ENCODE measurements at regions not wholly inside any gene's neighbourhood (a gene's known extent, or its start where the extent isn't known, plus 50 kb on each side); places are given as distances from the start of the nearest gene placed in this dataset.

GRCh38 chr3:66712210-66712609, 211.4 kb upstream of the LRIG1 start:
- Histone ChIP-seq H4K20me1 (replicated peaks; ENCODE audit: control insufficient read depth, extremely low read depth, insufficient read depth, low read length) (no peaks in the 10 kb centered on the region), H3K4me1 (ENCODE audit: control insufficient read depth, extremely low read depth, insufficient read depth, low read length) (no peaks in the 10 kb centered on the region), H2AFZ (ENCODE audit: low read depth, low read length) (no peak overlapping the region), H3K27ac (ENCODE audit: insufficient read depth, low read depth, low read length) (no peak overlapping the region), H3K9me3 (replicated peaks; ENCODE audit: control insufficient read depth, insufficient read depth, low read length) (no peaks in the 10 kb centered on the region), H3K36me3 (ENCODE audit: control insufficient read depth in 2 of 2, extremely low read depth in 1 of 2, insufficient read depth in 2 of 2, low read length in 2 of 2) (no peaks in the 10 kb centered on the region), H3K9ac (replicated peaks; ENCODE audit: extremely low read depth, insufficient read depth, low read length) (no peak overlapping the region), H3K4me2 (ENCODE audit: insufficient read depth, low read length) (no peak overlapping the region), H3K27me3 (ENCODE audit: control insufficient read depth in 2 of 2, insufficient read depth in 2 of 2, low read length in 2 of 2) (peaks cover 0 to 2% of the 10 kb centered on the region in 2 experiments), H3K79me2 (ENCODE audit: control insufficient read depth, insufficient read depth, low read length) (no peaks in the 10 kb centered on the region), H3K9me1 (replicated peaks; ENCODE audit: control insufficient read depth, extremely low read depth, insufficient read depth, low read length) (no peaks in the 10 kb centered on the region), H3K4me3 (replicated peaks in 1 of 3; ENCODE audit: insufficient read depth in 1 of 3, low read depth in 1 of 3, low read length in 3 of 3) (no peak overlapping the region)
- intact Hi-C loops (cut with micrococcal nuclease): no loop called here
- DNase-seq (ENCODE audit: low read depth, low spot score) (no peak), FAIRE-seq (no peak)
- no peak for TF ChIP-seq JUN (IDR thresholded peaks at IDR 0.05; ENCODE audit: borderline replicate concordance, insufficient read depth, insufficient read length, low read depth)
- TF ChIP-seq, protein P1, sequence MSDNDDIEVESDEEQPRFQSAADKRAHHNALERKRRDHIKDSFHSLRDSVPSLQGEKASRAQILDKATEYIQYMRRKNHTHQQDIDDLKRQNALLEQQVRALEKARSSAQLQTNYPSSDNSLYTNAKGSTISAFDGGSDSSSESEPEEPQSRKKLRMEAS (IDR thresholded peaks at IDR 0.05; ENCODE audit: insufficient read depth, insufficient read length): no peak
- TF ChIP-seq CTCF (IDR thresholded peaks at IDR 0.05; ENCODE audit: extremely low read depth in 1 of 2, insufficient read depth in 1 of 2, low read depth in 1 of 2, low read length in 2 of 2): no peak
- no peak for TF ChIP-seq POLR2AphosphoS5 (IDR thresholded peaks at IDR 0.05; ENCODE audit: insufficient read depth, low read depth, low read length)
- no peak for TF ChIP-seq GATA2 (IDR thresholded peaks at IDR 0.05; ENCODE audit: insufficient read depth, insufficient read length, low read depth, low read length)
- no peak for TF ChIP-seq MYC (IDR thresholded peaks at IDR 0.05; ENCODE audit: low read depth, low read length)
- TF ChIP-seq POLR2A (IDR thresholded peaks at IDR 0.05; ENCODE audit: low read depth, low read length): no peak
- no peak for TF ChIP-seq FOS (IDR thresholded peaks at IDR 0.05; ENCODE audit: borderline replicate concordance, insufficient read depth, low read length)
- no peak for TF ChIP-seq EZH2 (IDR thresholded peaks at IDR 0.05; ENCODE audit: borderline replicate concordance, low read depth, low read length, severe bottlenecking)
- no TSS peak for BruUV-seq (replicated peaks)
- dilution Hi-C loops (cut with MboI; ENCODE audit: extremely low pct_ligation_motif_present, low sequenced_read_pairs): no loop called here
- POLR2A ChIA-PET: no interaction called here
- CTCF ChIA-PET: no interaction called here

Data from endothelial cell of umbilical vein (primary cell).